Transverse colon (tissue), 4 donors: ENCODE measurements at regions not wholly inside any gene's neighbourhood (a gene's known extent, or its start where the extent isn't known, plus 50 kb on each side); places are given as distances from the start of the nearest gene placed in this dataset.

Experiments
- DNase-seq: peaks from one replicate; pipeline ENCODE4 v3.0.0-alpha.2; 2019
- H3K27ac ChIP-seq, 4 donors: fragments of 200-600 bp; sonication (generic); 2 replicates each; pipeline ENCODE4 v1.5.1; 2016 to 2018; ENCODE audit warnings: inconsistent platforms in 4 of 4
- H3K27me3 ChIP-seq: fragments of 200-600 bp; sonication (generic); 2 replicates; pipeline ENCODE4 v1.5.1; 2017; ENCODE audit warnings: inconsistent platforms
- H3K36me3 ChIP-seq, 4 donors: fragments of 200-600 bp; sonication (generic); 2 replicates each; pipeline ENCODE4 v1.5.1; 2017 to 2019; ENCODE audit warnings: inconsistent platforms in 4 of 4
- H3K4me1 ChIP-seq, 4 donors: fragments of 200-600 bp; sonication (generic); 2 replicates each; pipeline ENCODE4 v1.5.1; 2017 to 2020; ENCODE audit warnings: inconsistent platforms in 4 of 4
- H3K4me3 ChIP-seq, 4 donors: fragments of 200-600 bp; sonication (generic); 1 replicate in 1 of 4; 2 replicates in 3 of 4; pipeline versions ENCODE4 v1.5.1 to v1.6.1; 2017 to 2019; ENCODE audit warnings: inconsistent platforms in 4 of 4
- H3K9me3 ChIP-seq, 2 donors: fragments of 200-600 bp; sonication (generic); 2 replicates each; pipeline ENCODE4 v1.5.1; 2017 to 2019; ENCODE audit warnings: inconsistent platforms in 2 of 2
- EP300 ChIP-seq: sonication (generic); formaldehyde crosslinking; IDR thresholded peaks from one replicate; pipeline ENCODE4 v1.6.1; 2017; ENCODE audit warnings: antibody characterized with exemption, low read depth
- POLR2A ChIP-seq: fragments of 450-650 bp; IDR thresholded peaks from one replicate; pipeline ENCODE4 v1.6.1; 2016; ENCODE audit warnings: antibody characterized with exemption, mild to moderate bottlenecking, moderate library complexity
- POLR2AphosphoS5 ChIP-seq, 3 donors: sonication (generic); formaldehyde crosslinking; IDR thresholded peaks; one replicate each; pipeline ENCODE4 v1.6.1; 2016; ENCODE audit warnings: antibody characterized with exemption in 3 of 3
- WGBS, 2 donors: methylation state at CpG; one replicate each; pipeline ENCODE4 v1.1.5; 2018; ENCODE audit warnings: low coverage in 1 of 2; 5-methylcytosine and 5-hydroxymethylcytosine counted together
- in situ Hi-C, 4 donors: fragments of 200-750 bp; cut with MboI; loops; one replicate each; pipeline versions ENCODE4 v1.15.0 to v1.15.1; 2017; ENCODE audit warnings: low sequenced_read_pairs in 3 of 4, low pct_ligation_motif_present in 1 of 4, low pct_unique_long_range_greater_than_20kb in 1 of 4
- intact Hi-C: fragments of 100-400 bp; cut with DNase I; formaldehyde crosslinking; loops from one replicate; pipeline ENCODE4 v1.15.1; 2023; ENCODE audit warnings: low total_unique reads
- TF ChIP-seq, protein P1 (sequence below), 5 experiments: fragments of 200-600 bp in 3 of 5; fragments of 450-650 bp in 2 of 5; sonication (generic) in 3 of 5; IDR thresholded peaks; 1 replicate in 2 of 5; 2 replicates in 3 of 5; pipeline ENCODE4 v1.5.1; 2016 to 2017; ENCODE audit warnings: antibody characterized with exemption in 5 of 5, inconsistent platforms in 3 of 5, mild to moderate bottlenecking in 2 of 5, moderate library complexity in 1 of 5

DNA sequence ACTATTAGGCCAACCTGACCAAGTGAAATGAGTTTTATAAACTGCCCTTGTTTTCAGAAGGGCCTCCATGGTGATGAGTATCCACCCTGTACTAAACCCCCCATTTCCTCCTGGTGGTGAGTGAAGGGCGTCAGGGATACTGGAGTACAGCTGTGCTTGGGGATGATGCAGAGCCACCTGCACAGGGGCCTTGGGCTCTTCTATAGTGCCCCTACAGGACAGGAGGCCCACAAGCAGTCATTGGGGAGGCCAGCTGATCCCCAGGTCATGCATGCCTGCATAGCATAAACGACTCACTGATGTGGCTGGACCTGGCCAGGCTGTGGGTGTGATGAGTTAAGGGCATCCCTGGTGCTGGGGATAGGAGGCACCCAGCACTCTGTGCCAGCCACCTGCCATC, 114.1 kb upstream of the CELF2 start:
- intact Hi-C loops (no loop called here), in situ Hi-C loops (no loop called here)
- no peak for DNase-seq
- Histone ChIP-seq H3K36me3 (no peaks in the 10 kb centered on the region), H3K9me3 (no peaks in the 10 kb centered on the region), H3K27ac (no peak overlapping the region), H3K4me3 (no peak overlapping the region), H3K4me1 (no peaks in the 10 kb centered on the region), H3K27me3 (no peaks in the 10 kb centered on the region)
- 78% methylated on average over 2 of the region's 2 CpGs; no CpG with 5 or more reads in 1 of the 2 donors for WGBS, 2 donors
- TF ChIP-seq, protein P1, sequence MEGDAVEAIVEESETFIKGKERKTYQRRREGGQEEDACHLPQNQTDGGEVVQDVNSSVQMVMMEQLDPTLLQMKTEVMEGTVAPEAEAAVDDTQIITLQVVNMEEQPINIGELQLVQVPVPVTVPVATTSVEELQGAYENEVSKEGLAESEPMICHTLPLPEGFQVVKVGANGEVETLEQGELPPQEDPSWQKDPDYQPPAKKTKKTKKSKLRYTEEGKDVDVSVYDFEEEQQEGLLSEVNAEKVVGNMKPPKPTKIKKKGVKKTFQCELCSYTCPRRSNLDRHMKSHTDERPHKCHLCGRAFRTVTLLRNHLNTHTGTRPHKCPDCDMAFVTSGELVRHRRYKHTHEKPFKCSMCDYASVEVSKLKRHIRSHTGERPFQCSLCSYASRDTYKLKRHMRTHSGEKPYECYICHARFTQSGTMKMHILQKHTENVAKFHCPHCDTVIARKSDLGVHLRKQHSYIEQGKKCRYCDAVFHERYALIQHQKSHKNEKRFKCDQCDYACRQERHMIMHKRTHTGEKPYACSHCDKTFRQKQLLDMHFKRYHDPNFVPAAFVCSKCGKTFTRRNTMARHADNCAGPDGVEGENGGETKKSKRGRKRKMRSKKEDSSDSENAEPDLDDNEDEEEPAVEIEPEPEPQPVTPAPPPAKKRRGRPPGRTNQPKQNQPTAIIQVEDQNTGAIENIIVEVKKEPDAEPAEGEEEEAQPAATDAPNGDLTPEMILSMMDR (IDR thresholded peaks at IDR 0.05), result no peak
- TF ChIP-seq POLR2A (no peak), POLR2AphosphoS5 (IDR thresholded peaks at IDR 0.05) (no peak), EP300 (no peak)

DNA sequence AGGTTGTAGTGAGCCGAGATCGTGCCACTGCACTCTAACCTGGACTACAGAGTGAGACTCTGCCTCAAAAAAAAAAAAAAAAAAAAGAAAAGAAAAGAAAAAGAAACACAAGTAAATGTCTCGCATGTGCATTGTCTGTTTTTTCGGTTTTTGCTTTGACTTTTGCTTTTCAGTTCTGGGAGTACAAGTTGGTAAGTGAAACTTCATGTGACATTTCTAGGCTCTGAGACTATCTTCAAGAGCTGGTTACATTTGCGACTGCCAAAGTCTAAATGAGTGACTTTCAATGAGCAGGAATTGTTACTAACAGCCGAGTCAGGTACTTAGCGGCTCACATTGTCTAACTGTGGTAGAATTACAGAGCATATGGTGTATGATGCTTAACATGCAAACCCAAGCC, 107.0 kb upstream of the CELF2 start:
- no peaks in the 10 kb centered on the region for H3K36me3 ChIP-seq
- in situ Hi-C loops (no loop called here), intact Hi-C loops (no loop called here)
- H3K27ac ChIP-seq, result peak overlapping the region; percentile 74 to 81 (median 76)
- TF ChIP-seq POLR2A, result no peak
- no peak for TF ChIP-seq POLR2AphosphoS5 (IDR thresholded peaks at IDR 0.05)
- TF ChIP-seq, protein P1 (IDR thresholded peaks at IDR 0.05), result no peak
- no peak for TF ChIP-seq EP300
- DNase-seq, result no peak
- no peaks in the 10 kb centered on the region for H3K27me3 ChIP-seq
- H3K9me3 ChIP-seq, result no peaks in the 10 kb centered on the region
- no peak overlapping the region for H3K4me3 ChIP-seq
- 90% methylated on average over 7 of the region's 7 CpGs; no CpG with 5 or more reads in 1 of the 2 donors for WGBS, 2 donors
- peaks cover 0 to 5% (median 0%) of the 10 kb centered on the region in 4 donors for H3K4me1 ChIP-seq

DNA sequence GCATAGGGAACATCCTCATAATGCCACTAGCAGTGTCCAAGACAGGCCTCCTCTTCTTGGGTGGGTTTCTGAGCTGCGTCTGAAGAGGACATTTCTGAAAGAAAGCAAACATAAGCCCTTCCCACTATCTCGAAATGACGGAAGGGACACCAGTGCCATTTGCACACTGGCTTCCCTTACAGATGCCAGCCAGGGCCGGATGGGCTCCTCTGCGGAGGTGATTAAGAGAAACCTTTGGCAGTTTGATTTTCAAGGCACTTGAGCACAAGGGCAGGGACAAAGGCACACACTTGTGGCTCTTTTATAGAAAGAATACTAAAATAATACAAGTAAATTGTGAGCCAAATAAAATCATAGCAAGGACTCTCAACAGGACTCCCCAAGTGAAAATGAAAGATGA, 106.6 kb upstream of the CELF2 start:
- Histone ChIP-seq H3K27ac (peak overlapping the region; percentile 74 to 81 (median 76)), H3K27me3 (no peaks in the 10 kb centered on the region), H3K4me3 (peak overlapping the region in 1 of 4 donors; percentile 26), H3K36me3 (no peaks in the 10 kb centered on the region), H3K4me1 (peaks cover 0 to 5% (median 0%) of the 10 kb centered on the region in 4 donors), H3K9me3 (no peaks in the 10 kb centered on the region)
- no peak for DNase-seq
- intact Hi-C loops, result no loop called here
- no peak for TF ChIP-seq POLR2A
- no peak for TF ChIP-seq EP300
- TF ChIP-seq, protein P1 (IDR thresholded peaks at IDR 0.05), result no peak
- no peak for TF ChIP-seq POLR2AphosphoS5 (IDR thresholded peaks at IDR 0.05)
- WGBS, 2 donors, result 62 to 84% methylated on average over 4 to 5 of the region's 5 CpGs
- in situ Hi-C loops, result no loop called here

DNA sequence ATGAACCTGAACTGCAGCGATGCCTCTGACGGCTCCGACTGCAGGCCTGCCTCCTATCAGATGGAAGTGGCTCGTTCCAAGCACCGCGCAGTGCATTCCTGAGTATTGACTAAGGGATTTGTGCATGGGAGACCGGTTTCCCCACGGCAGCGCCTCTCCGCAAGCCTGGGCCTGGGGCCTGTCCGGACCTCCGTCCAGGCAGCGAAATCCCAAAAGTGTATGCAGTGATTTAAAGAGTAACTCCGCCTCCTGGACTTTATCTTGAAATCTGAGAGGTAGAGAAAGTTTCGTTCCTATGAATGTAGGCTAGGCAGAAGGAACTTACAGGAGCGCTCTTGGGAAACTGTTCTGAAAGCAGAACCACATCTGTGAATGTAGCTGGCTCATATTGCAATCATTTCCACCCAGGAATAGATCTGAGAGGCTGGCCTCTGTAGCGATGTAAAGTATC, 106.2 kb upstream of the CELF2 start:
- TF ChIP-seq POLR2A, result no peak
- no peak for TF ChIP-seq EP300
- peak; percentile 11 to 72 (median 57) for TF ChIP-seq POLR2AphosphoS5 (IDR thresholded peaks at IDR 0.05)
- TF ChIP-seq, protein P1 (IDR thresholded peaks at IDR 0.05), result no peak
- DNase-seq, result peak; percentile 55
- H3K4me3 ChIP-seq, result peak overlapping the region in 1 of 4 donors; percentile 26
- in situ Hi-C loops, result no loop called here
- H3K36me3 ChIP-seq, result no peaks in the 10 kb centered on the region
- intact Hi-C loops, result no loop called here
- peaks cover 0 to 5% (median 0%) of the 10 kb centered on the region in 4 donors for H3K4me1 ChIP-seq
- H3K27me3 ChIP-seq, result no peaks in the 10 kb centered on the region
- H3K27ac ChIP-seq, result peak overlapping the region; percentile 74 to 81 (median 76)
- WGBS, 2 donors, result 38 to 56% methylated on average over 1 to 17 of the region's 17 CpGs
- no peaks in the 10 kb centered on the region for H3K9me3 ChIP-seq
